MM.1S (cell line): ENCODE measurements at regions not wholly inside any gene's neighbourhood (a gene's known extent, or its start where the extent isn't known, plus 50 kb on each side); places are given as distances from the start of the nearest gene placed in this dataset.

ENCODE experiments used
- DNase-seq: peaks from one replicate; pipeline ENCODE4 v3.0.0-alpha.2; 2015
- H2AFZ ChIP-seq: fragments of 300-600 bp; sonication (generic); 2 replicates; pipeline ENCODE4 v1.6.0; 2016; ENCODE audit warnings: antibody characterized with exemption, low read length
- H3F3A ChIP-seq: fragments of 300-600 bp; sonication (generic); 2 replicates; pipeline ENCODE4 v1.6.1; 2016; ENCODE audit warnings: mild to moderate bottlenecking, antibody characterized with exemption, low read length, moderate library complexity, mixed read lengths; ENCODE audit not compliant: insufficient read depth
- H3K27ac ChIP-seq: fragments of 300-600 bp; sonication (generic); 2 replicates; pipeline ENCODE4 v1.5.1; 2016; ENCODE audit warnings: mild to moderate bottlenecking, low read length
- H3K27me3 ChIP-seq: fragments of 300-600 bp; sonication (generic); replicated peaks from 2 replicates; pipeline ENCODE4 v1.6.0; 2016; ENCODE audit warnings: low read length; ENCODE audit not compliant: insufficient read depth
- H3K36me3 ChIP-seq: fragments of 300-600 bp; sonication (generic); replicated peaks from 2 replicates; pipeline ENCODE4 v1.6.1; 2016; ENCODE audit warnings: mild to moderate bottlenecking, low read length, mixed read lengths; ENCODE audit not compliant: insufficient read depth
- H3K4me1 ChIP-seq: fragments of 300-600 bp; sonication (generic); 2 replicates; pipeline ENCODE4 v1.6.1; 2016; ENCODE audit warnings: low read length, mixed read lengths
- H3K4me2 ChIP-seq: fragments of 300-600 bp; sonication (generic); 2 replicates; pipeline ENCODE4 v1.6.0; 2016; ENCODE audit warnings: low read depth, low read length
- H3K4me3 ChIP-seq: fragments of 300-600 bp; sonication (generic); 2 replicates; pipeline ENCODE4 v1.5.1; 2016; ENCODE audit warnings: low read length, mixed read lengths
- H3K79me2 ChIP-seq: fragments of 300-600 bp; sonication (generic); 2 replicates; pipeline ENCODE4 v1.6.1; 2016; ENCODE audit warnings: mixed run types, low read length, mixed read lengths
- H3K9ac ChIP-seq: fragments of 300-600 bp; sonication (generic); 2 replicates; pipeline ENCODE4 v1.6.1; 2016; ENCODE audit warnings: low read length, mixed read lengths
- H3K9me2 ChIP-seq: fragments of 300-600 bp; sonication (generic); replicated peaks from 2 replicates; pipeline ENCODE4 v1.6.1; 2016; ENCODE audit warnings: mild to moderate bottlenecking, low read length, mixed read lengths; ENCODE audit not compliant: insufficient read depth
- H3K9me3 ChIP-seq: fragments of 300-600 bp; sonication (generic); replicated peaks from 2 replicates; pipeline ENCODE4 v1.6.1; 2016; ENCODE audit warnings: mild to moderate bottlenecking, low read length, mixed read lengths; ENCODE audit not compliant: insufficient read depth
- H4K20me1 ChIP-seq: fragments of 300-600 bp; sonication (generic); 2 replicates; pipeline ENCODE4 v1.6.1; 2016; ENCODE audit warnings: mild to moderate bottlenecking, low read length, moderate library complexity, mixed read lengths; ENCODE audit not compliant: insufficient read depth
- CTCF ChIP-seq: fragments of 300-600 bp; sonication (generic); IDR thresholded peaks from 2 replicates; pipeline ENCODE4 v1.5.1; 2016; ENCODE audit warnings: antibody characterized with exemption, low read length, mixed read lengths
- EZH2 ChIP-seq: fragments of 300-600 bp; sonication (generic); optimal IDR thresholded peaks from 2 replicates; pipeline ENCODE3; 2017; ENCODE audit warnings: low read depth, mild to moderate bottlenecking, antibody characterized with exemption, low read length, mixed read lengths
- EZH2phosphoT487 ChIP-seq: fragments of 300-600 bp; sonication (generic); IDR thresholded peaks from 2 replicates; pipeline ENCODE4 v1.6.1; 2018; ENCODE audit warnings: antibody characterized with exemption, low read length

GRCh38 chr5:18546591-18546990, 912.3 kb downstream of the TAF11L14 start:
- Histone ChIP-seq H3F3A (no peaks in the 10 kb centered on the region), H2AFZ (no peak overlapping the region), H3K4me3 (no peak overlapping the region), H3K27ac (no peak overlapping the region), H3K79me2 (no peaks in the 10 kb centered on the region), H3K36me3 (no peaks in the 10 kb centered on the region), H3K27me3 (no peaks in the 10 kb centered on the region), H3K9ac (no peak overlapping the region), H4K20me1 (no peaks in the 10 kb centered on the region), H3K9me2 (no peaks in the 10 kb centered on the region), H3K9me3 (no peaks in the 10 kb centered on the region), H3K4me2 (no peak overlapping the region), H3K4me1 (no peaks in the 10 kb centered on the region)
- no peak for DNase-seq
- TF ChIP-seq EZH2 (no peak), EZH2phosphoT487 (no peak), CTCF (no peak)

GRCh38 chr5:18551716-18552115, 917.5 kb downstream of the TAF11L14 start:
- TF ChIP-seq CTCF = no peak
- TF ChIP-seq EZH2phosphoT487 = no peak
- no peak for TF ChIP-seq EZH2
- H3K36me3 ChIP-seq = no peaks in the 10 kb centered on the region
- no peaks in the 10 kb centered on the region for H3K9me2 ChIP-seq
- H3K9ac ChIP-seq = no peak overlapping the region
- H4K20me1 ChIP-seq = no peaks in the 10 kb centered on the region
- no peak overlapping the region for H3K4me2 ChIP-seq
- no peaks in the 10 kb centered on the region for H3K27me3 ChIP-seq
- no peaks in the 10 kb centered on the region for H3K79me2 ChIP-seq
- DNase-seq = no peak
- H3K4me3 ChIP-seq = no peak overlapping the region
- H3K4me1 ChIP-seq = no peaks in the 10 kb centered on the region
- no peak overlapping the region for H2AFZ ChIP-seq
- H3K27ac ChIP-seq = no peak overlapping the region
- H3K9me3 ChIP-seq = no peaks in the 10 kb centered on the region
- no peaks in the 10 kb centered on the region for H3F3A ChIP-seq

GRCh38 chr5:18553269-18553668, 919.0 kb downstream of the TAF11L14 start:
- H3K4me2 ChIP-seq = no peak overlapping the region

More at GRCh38 chr5:18553269-18553668, 919.0 kb downstream of the TAF11L14 start:
- H3K9me2 ChIP-seq = no peaks in the 10 kb centered on the region
- H3K36me3 ChIP-seq = no peaks in the 10 kb centered on the region
- H4K20me1 ChIP-seq = no peaks in the 10 kb centered on the region
- no peaks in the 10 kb centered on the region for H3K79me2 ChIP-seq
- no peak for DNase-seq
- no peak overlapping the region for H3K4me3 ChIP-seq
- H3K4me1 ChIP-seq = no peaks in the 10 kb centered on the region
- TF ChIP-seq CTCF (no peak), EZH2phosphoT487 (no peak), EZH2 (no peak)
- no peak overlapping the region for H2AFZ ChIP-seq
- no peak overlapping the region for H3K9ac ChIP-seq
- no peaks in the 10 kb centered on the region for H3F3A ChIP-seq
- no peak overlapping the region for H3K27ac ChIP-seq
- H3K27me3 ChIP-seq = no peaks in the 10 kb centered on the region
- H3K9me3 ChIP-seq = no peaks in the 10 kb centered on the region
